ENCODE measurements at regions not wholly inside any gene's neighbourhood (a gene's known extent, or its start where the extent isn't known, plus 50 kb on each side); places are given as distances from the start of the nearest gene placed in this dataset.

GRCh38 chr20:60913298-60913697 is 338.8 kb upstream of the CDH4 start:
- TF ChIP-seq, protein P1, sequence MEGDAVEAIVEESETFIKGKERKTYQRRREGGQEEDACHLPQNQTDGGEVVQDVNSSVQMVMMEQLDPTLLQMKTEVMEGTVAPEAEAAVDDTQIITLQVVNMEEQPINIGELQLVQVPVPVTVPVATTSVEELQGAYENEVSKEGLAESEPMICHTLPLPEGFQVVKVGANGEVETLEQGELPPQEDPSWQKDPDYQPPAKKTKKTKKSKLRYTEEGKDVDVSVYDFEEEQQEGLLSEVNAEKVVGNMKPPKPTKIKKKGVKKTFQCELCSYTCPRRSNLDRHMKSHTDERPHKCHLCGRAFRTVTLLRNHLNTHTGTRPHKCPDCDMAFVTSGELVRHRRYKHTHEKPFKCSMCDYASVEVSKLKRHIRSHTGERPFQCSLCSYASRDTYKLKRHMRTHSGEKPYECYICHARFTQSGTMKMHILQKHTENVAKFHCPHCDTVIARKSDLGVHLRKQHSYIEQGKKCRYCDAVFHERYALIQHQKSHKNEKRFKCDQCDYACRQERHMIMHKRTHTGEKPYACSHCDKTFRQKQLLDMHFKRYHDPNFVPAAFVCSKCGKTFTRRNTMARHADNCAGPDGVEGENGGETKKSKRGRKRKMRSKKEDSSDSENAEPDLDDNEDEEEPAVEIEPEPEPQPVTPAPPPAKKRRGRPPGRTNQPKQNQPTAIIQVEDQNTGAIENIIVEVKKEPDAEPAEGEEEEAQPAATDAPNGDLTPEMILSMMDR (IDR thresholded peaks at IDR 0.05): no peak
- TF ChIP-seq POLR2A (IDR thresholded peaks at IDR 0.05): no peak

All from stomach (tissue), 4 donors.